Activated CD4-positive, alpha-beta T cell treated with anti-CD3 and anti-CD28 coated beads, Interleukin-2, amount 50 U/mL, for 16 hours (primary cell): ENCODE measurements at regions not wholly inside any gene's neighbourhood (a gene's known extent, or its start where the extent isn't known, plus 50 kb on each side); places are given as distances from the start of the nearest gene placed in this dataset.
"Not testable (repeated sequence)": the region's sequence is repeated elsewhere in the genome, so short reads cannot be mapped to it uniquely, and the experiment has no call there.

ENCODE experiments used
- DNase-seq: peaks from one replicate; pipeline ENCODE4 v3.0.0-alpha.2; 2020

GRCh38 chr5:125487652-125488051, 741.2 kb upstream of the ZNF608 start:
- not testable (repeated sequence) for DNase-seq

- no peak for DNase-seq
Measured at GRCh38 chr5:125489146-125489545, 742.7 kb upstream of the ZNF608 start.

- DNase-seq: no peak
Measured at GRCh38 chr5:125491986-125492492, 745.6 kb upstream of the ZNF608 start.

GRCh38 chr5:125492977-125493376, 746.5 kb upstream of the ZNF608 start:
- DNase-seq: no peak

GRCh38 chr5:125496393-125496792, 750.0 kb upstream of the ZNF608 start:
- no peak for DNase-seq

GRCh38 chr5:125497651-125498050, 751.2 kb upstream of the ZNF608 start:
- no peak for DNase-seq

GRCh38 chr5:125499636-125500332, 753.3 kb upstream of the ZNF608 start:
- DNase-seq: no peak

GRCh38 chr5:125501396-125501795, 755.0 kb upstream of the ZNF608 start:
- DNase-seq: no peak

- no peak for DNase-seq
Measured at GRCh38 chr5:125503946-125504345, 757.5 kb upstream of the ZNF608 start.

GRCh38 chr5:125505115-125505514, 758.7 kb upstream of the ZNF608 start:
- no peak for DNase-seq

GRCh38 chr5:125506124-125506523, 759.7 kb upstream of the ZNF608 start:
- no peak for DNase-seq

GRCh38 chr5:125508225-125508624, 761.8 kb upstream of the ZNF608 start:
- DNase-seq: no peak

GRCh38 chr5:125510651-125511050, 764.2 kb upstream of the ZNF608 start:
- no peak for DNase-seq

GRCh38 chr5:125517973-125518550, 771.6 kb upstream of the ZNF608 start:
- no peak for DNase-seq

GRCh38 chr5:125521289-125521688, 774.9 kb upstream of the ZNF608 start:
- no peak for DNase-seq

- DNase-seq: no peak
Measured at GRCh38 chr5:125525356-125525755, 778.9 kb upstream of the ZNF608 start.

- no peak for DNase-seq
Measured at GRCh38 chr5:125526966-125527365, 780.5 kb upstream of the ZNF608 start.

- no peak for DNase-seq
Measured at GRCh38 chr5:125528881-125529280, 782.4 kb upstream of the ZNF608 start.

GRCh38 chr5:125530833-125531615, 784.6 kb upstream of the ZNF608 start:
- DNase-seq: no peak

GRCh38 chr5:125536095-125536494, 789.7 kb upstream of the ZNF608 start:
- DNase-seq: no peak

GRCh38 chr5:125536582-125536981, 790.1 kb upstream of the ZNF608 start:
- DNase-seq: no peak

- DNase-seq: no peak
Measured at GRCh38 chr5:125537661-125538060, 791.2 kb upstream of the ZNF608 start.

- DNase-seq: no peak
Measured at GRCh38 chr5:125538469-125538868, 792.0 kb upstream of the ZNF608 start.

- no peak for DNase-seq
Measured at GRCh38 chr5:125541085-125541484, 794.6 kb upstream of the ZNF608 start.
